ENCODE measurements at regions not wholly inside any gene's neighbourhood (a gene's known extent, or its start where the extent isn't known, plus 50 kb on each side); places are given as distances from the start of the nearest gene placed in this dataset.
A peak's percentile ranks its signal among the peaks of the same experiment; 100 is the strongest.
"Not testable (repeated sequence)": the region's sequence is repeated elsewhere in the genome, so short reads cannot be mapped to it uniquely, and the experiment has no call there.

- no peak overlapping the region for H3K27ac ChIP-seq
- no peak for ATAC-seq (replicated peaks in 6 of 8)
- H3K4me3 ChIP-seq, result no peak overlapping the region
- 86 to 100% (median 96%) methylated on average over 1 to 5 of the region's 5 CpGs; no CpG with 5 or more reads in 4 of the 10 experiments for WGBS, 10 experiments
- in situ Hi-C loops (cut with MboI; ENCODE audit: low pct_unique_long_range_greater_than_20kb in 2 of 9, low sequenced_read_pairs in 9 of 9, unreplicated experiment in 9 of 9), result no loop called here
- no peaks in the 10 kb centered on the region for H3K4me1 ChIP-seq (replicated peaks in 1 of 2)
These were observed 208.6 kb downstream of the MOXD1 start for GRCh38 chr6:132192631-132193030.

GRCh38 chr6:132190815-132191175, 210.5 kb downstream of the MOXD1 start:
- peak in 2 of 8 experiments; percentile 33 for ATAC-seq (replicated peaks in 6 of 8)
- no peaks in the 10 kb centered on the region for H3K4me1 ChIP-seq (replicated peaks in 1 of 2)
- H3K4me3 ChIP-seq, result no peak overlapping the region
- H3K27ac ChIP-seq, result no peak overlapping the region
- in situ Hi-C loops (cut with MboI; ENCODE audit: low pct_unique_long_range_greater_than_20kb in 2 of 9, low sequenced_read_pairs in 9 of 9, unreplicated experiment in 9 of 9), result no loop called here
- 0 to 100% (median 70%) methylated on average over 2 to 3 of the region's 3 CpGs; no CpG with 5 or more reads in 1 of the 10 experiments for WGBS, 10 experiments

- in situ Hi-C loops (cut with MboI; ENCODE audit: low pct_unique_long_range_greater_than_20kb in 2 of 9, low sequenced_read_pairs in 9 of 9, unreplicated experiment in 9 of 9), result no loop called here
- no peaks in the 10 kb centered on the region for H3K4me1 ChIP-seq (replicated peaks in 1 of 2)
- no peak overlapping the region for H3K4me3 ChIP-seq
- WGBS, 10 experiments, result 15 to 100% (median 73%) methylated on average over 1 to 4 of the region's 4 CpGs
- H3K27ac ChIP-seq, result no peak overlapping the region
- ATAC-seq (replicated peaks in 6 of 8), result peak in 1 of 8 experiments; percentile 23
These were observed 211.0 kb downstream of the MOXD1 start for GRCh38 chr6:132190097-132190814.

DNA sequence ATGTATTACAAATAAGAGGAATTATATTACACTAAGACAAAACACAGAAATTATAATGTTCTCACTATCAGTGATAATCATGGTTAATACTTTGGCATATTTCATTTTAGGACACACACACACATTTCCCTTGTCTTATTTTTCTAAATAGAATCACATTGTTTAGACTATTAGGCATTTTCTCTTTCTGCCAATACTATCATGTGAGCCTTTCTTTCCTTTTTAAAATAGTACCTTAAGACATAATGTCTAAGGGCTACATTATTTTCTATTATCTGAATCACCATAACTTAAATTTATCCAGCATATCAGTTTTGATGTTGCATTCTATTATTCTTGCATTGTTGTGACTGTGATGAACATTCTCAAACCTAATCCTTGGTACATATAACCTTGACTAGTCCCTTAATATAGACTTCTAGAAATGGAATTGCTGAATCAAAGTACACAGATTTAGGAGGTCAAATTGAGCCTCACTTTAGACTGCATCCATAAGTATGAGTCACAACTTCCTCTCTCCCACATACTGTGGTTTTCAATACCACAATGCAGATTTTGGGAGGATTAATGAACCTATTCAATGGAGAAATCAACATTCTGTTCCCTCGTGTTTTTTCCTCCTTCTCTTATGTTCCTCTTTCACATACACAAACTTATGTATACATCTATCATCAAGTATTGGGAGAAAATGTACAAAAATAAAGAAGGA, 212.6 kb downstream of the MOXD1 start:
- no peak overlapping the region for H3K27ac ChIP-seq
- WGBS, 10 experiments, result 0 to 80% (median 53%) methylated on average over 1 of the region's 1 CpG; no CpG with 5 or more reads in 4 of the 10 experiments
- no peak overlapping the region for H3K4me3 ChIP-seq
- in situ Hi-C loops (cut with MboI; ENCODE audit: low pct_unique_long_range_greater_than_20kb in 2 of 9, low sequenced_read_pairs in 9 of 9, unreplicated experiment in 9 of 9), result no loop called here
- ATAC-seq (replicated peaks in 6 of 8), result peak in 2 of 8 experiments; percentile 87 to 89
- no peaks in the 10 kb centered on the region for H3K4me1 ChIP-seq (replicated peaks in 1 of 2)

DNA sequence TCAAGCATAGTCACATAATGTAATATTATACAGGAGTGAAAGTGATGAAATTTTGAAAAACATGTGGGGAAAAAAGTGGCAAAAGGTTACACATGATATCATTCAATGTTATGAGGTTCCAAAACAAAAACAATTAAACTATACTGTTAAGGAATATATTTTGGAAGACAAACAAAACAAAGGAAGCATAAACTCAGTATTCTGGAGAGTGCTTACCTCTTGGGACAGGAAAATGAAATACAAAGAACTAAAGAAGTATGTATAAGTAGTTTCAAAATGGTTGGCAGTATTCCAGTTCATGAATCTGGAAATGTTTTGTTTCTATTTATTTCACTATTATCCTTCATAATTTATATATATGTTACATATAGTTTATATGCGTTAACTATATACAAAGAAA, 213.5 kb downstream of the MOXD1 start:
- Histone ChIP-seq H3K4me3 (no peak overlapping the region), H3K27ac (no peak overlapping the region), H3K4me1 (replicated peaks in 1 of 2) (no peaks in the 10 kb centered on the region)
- in situ Hi-C loops (cut with MboI; ENCODE audit: low pct_unique_long_range_greater_than_20kb in 2 of 9, low sequenced_read_pairs in 9 of 9, unreplicated experiment in 9 of 9), result no loop called here
- WGBS, 10 experiments, result 33 to 100% (median 88%) methylated on average over 1 of the region's 1 CpG; no CpG with 5 or more reads in 4 of the 10 experiments
- ATAC-seq (replicated peaks in 6 of 8), result no peak

DNA sequence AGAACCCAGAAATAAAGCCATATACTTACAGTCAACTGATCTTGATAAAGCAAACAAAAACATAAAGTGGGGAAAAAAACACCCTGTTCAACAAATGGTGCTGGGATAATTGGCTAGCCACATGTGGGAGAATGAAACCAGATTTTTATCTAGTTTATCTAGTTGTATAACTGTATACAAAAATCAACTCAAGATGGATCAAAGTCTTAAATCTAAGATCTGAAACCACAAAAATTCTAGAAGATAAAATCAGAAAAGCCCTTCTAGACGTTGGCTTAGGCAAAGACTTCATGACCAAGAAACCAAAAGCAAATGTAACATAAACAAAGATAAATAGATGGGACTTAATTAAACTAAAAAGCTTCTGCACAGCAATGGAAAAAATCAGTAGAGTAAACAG, 216.3 kb downstream of the MOXD1 start:
- H3K4me1 ChIP-seq (replicated peaks in 1 of 2); ATAC-seq (replicated peaks in 6 of 8); in situ Hi-C loops (cut with MboI; ENCODE audit: low pct_unique_long_range_greater_than_20kb in 2 of 9, low sequenced_read_pairs in 9 of 9, unreplicated experiment in 9 of 9); H3K27ac ChIP-seq; H3K4me3 ChIP-seq: not testable (repeated sequence)
- WGBS, 10 experiments, result 0 to 89% (median 19%) methylated on average over 1 of the region's 1 CpG; no CpG with 5 or more reads in 2 of the 10 experiments

GRCh38 chr6:132179955-132180354, 221.3 kb downstream of the MOXD1 start:
- no peak for ATAC-seq (replicated peaks in 6 of 8)

GRCh38 chr6:132174919-132175318, 223.7 kb upstream of the CCN2 start:
- no peak overlapping the region for H3K4me3 ChIP-seq
- WGBS, 10 experiments, result 71 to 100% (median 95%) methylated on average over 1 to 2 of the region's 3 CpGs; no CpG with 5 or more reads in 5 of the 10 experiments
- H3K27ac ChIP-seq, result no peak overlapping the region
- no peak for ATAC-seq (replicated peaks in 6 of 8)
- in situ Hi-C loops (cut with MboI; ENCODE audit: low pct_unique_long_range_greater_than_20kb in 2 of 9, low sequenced_read_pairs in 9 of 9, unreplicated experiment in 9 of 9), result no loop called here
- H3K4me1 ChIP-seq (replicated peaks in 1 of 2), result peaks cover 2 to 6% of the 10 kb centered on the region in 2 donors

More at GRCh38 chr6:132179955-132180354, 221.3 kb downstream of the MOXD1 start:
- Histone ChIP-seq H3K4me1 (replicated peaks in 1 of 2) (no peaks in the 10 kb centered on the region), H3K4me3 (no peak overlapping the region), H3K27ac (no peak overlapping the region)
- WGBS, 10 experiments, result 14 to 81% (median 74%) methylated on average over 1 to 3 of the region's 3 CpGs; no CpG with 5 or more reads in 6 of the 10 experiments
- in situ Hi-C loops (cut with MboI; ENCODE audit: low pct_unique_long_range_greater_than_20kb in 2 of 9, low sequenced_read_pairs in 9 of 9, unreplicated experiment in 9 of 9), result no loop called here

DNA sequence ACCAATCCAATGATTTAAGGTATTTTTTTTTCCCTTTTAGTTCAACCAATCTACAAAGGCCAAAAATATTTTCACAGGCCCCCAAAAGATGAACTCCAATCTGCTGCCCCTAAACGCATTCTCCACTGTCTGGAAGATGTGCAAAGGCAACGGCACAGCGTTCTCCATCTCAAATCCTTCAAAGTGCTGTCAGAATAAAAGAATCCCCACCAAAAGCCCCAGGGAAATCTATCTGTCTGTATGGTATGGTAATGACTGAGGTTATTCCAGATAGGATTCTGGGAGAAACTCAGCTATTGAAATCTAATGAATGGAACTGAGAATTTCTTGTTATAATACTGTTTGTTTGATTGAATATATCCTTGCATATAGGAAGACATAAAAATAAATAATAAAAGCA, 217.8 kb upstream of the CCN2 start:
- peaks cover 23 to 29% of the 10 kb centered on the region in 2 donors for H3K4me1 ChIP-seq (replicated peaks in 1 of 2)
- in situ Hi-C loops (cut with MboI; ENCODE audit: low pct_unique_long_range_greater_than_20kb in 2 of 9, low sequenced_read_pairs in 9 of 9, unreplicated experiment in 9 of 9), result loop anchor here in 1 of 9 experiments (10.0 kb wide), 1 partner anchor 214 kb away; the partner anchor contains the start of gene CCN2
- peak in 5 of 8 experiments; percentile 31 to 66 (median 60) for ATAC-seq (replicated peaks in 6 of 8)
- H3K4me3 ChIP-seq, result no peak overlapping the region
- H3K27ac ChIP-seq, result peak overlapping the region in 1 of 2 donors; percentile 69
- WGBS, 10 experiments, result 0 to 100% (median 39%) methylated on average over 1 to 3 of the region's 3 CpGs; no CpG with 5 or more reads in 4 of the 10 experiments

DNA sequence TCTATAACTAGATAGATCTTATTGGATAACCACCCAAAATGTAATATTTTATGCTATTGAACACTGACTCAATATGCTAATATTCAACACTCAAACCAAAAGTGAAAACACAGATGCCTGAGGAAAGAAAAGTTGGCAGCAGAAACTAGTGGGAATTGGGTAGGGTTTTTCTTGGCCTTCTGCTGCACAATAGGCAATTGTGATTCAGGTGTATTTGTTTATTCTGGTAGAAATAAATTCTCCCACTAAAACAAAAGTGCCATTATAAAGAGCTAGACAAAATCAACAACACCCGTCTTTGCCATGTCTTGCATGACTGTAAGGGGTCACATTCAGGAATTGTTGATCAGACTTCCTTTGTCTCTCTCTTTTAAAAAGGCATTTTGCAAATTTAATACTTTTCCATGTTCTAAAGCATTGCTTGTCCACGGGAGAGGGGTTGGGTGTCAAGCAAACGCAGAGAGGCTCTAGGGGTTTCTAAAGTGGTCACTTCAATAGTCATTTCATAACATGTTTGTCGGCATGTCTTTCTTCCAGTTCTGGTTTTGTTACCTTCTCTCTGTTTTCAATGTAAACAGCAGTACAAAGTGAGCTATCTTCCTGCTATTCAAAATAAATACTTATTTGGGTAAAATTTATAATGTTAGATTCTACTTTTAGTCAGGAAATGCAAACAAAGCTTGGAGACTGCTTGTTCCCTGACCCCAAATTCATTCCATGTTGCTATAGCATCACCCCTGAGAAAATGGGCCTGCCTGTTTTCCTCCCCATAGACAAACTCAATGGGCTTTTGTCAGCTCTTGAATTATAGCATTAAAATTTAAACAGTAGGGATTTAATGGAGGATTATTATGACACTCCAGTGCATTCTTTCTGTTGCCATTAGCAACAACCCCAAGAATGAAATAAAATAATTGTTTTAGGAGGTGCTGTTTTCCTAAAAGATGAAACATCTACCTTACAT, 217.0 kb upstream of the CCN2 start:
- in situ Hi-C loops (cut with MboI; ENCODE audit: low pct_unique_long_range_greater_than_20kb in 2 of 9, low sequenced_read_pairs in 9 of 9, unreplicated experiment in 9 of 9), result loop anchor here in 1 of 9 experiments (10.0 kb wide), 1 partner anchor 213 kb away; the partner anchor contains the start of gene CCN2
- ATAC-seq (replicated peaks in 6 of 8), result peak in 7 of 8 experiments; percentile 60 to 85 (median 81)
- no peak overlapping the region for H3K4me3 ChIP-seq
- peaks cover 23 to 29% of the 10 kb centered on the region in 2 donors for H3K4me1 ChIP-seq (replicated peaks in 1 of 2)
- 5 to 83% (median 18%) methylated on average over 2 to 4 of the region's 4 CpGs; no CpG with 5 or more reads in 3 of the 10 experiments for WGBS, 10 experiments
- peak overlapping the region; percentile 12 to 69 for H3K27ac ChIP-seq

GRCh38 chr6:132166526-132167051, 215.4 kb upstream of the CCN2 start:
- H3K4me1 ChIP-seq (replicated peaks in 1 of 2), result peaks cover 18 to 29% of the 10 kb centered on the region in 2 donors
- 11 to 100% (median 50%) methylated on average over 1 of the region's 1 CpG; no CpG with 5 or more reads in 1 of the 10 experiments for WGBS, 10 experiments
- H3K4me3 ChIP-seq, result no peak overlapping the region
- no peak overlapping the region for H3K27ac ChIP-seq
- in situ Hi-C loops (cut with MboI; ENCODE audit: low pct_unique_long_range_greater_than_20kb in 2 of 9, low sequenced_read_pairs in 9 of 9, unreplicated experiment in 9 of 9), result loop anchor here in 1 of 9 experiments (10.0 kb wide), 1 partner anchor 212 kb away; the partner anchor contains the start of gene CCN2
- ATAC-seq (replicated peaks in 6 of 8), result peak in 1 of 8 experiments; percentile 20

DNA sequence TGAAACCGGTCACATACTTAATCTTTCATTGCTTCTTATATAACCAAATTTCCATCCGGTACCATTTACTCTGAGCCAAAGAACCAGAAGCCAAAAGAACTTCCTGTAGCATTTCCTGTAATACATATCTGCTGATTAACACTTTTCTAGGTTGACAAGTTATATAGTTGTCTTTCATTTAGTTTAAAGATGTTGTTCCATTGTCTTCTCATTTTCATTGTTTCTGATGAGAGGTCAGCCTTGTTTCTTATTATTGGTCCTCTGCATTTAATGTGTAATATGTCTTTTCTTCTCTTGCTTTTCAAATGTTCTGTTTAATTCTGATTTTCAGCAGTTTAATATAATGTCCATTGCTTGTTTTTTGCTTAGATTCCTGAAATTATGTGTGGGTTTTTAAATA, 214.5 kb upstream of the CCN2 start:
- H3K4me3 ChIP-seq, result no peak overlapping the region
- peaks cover 18 to 27% of the 10 kb centered on the region in 2 donors for H3K4me1 ChIP-seq (replicated peaks in 1 of 2)
- WGBS, 10 experiments, result 87 to 100% (median 95%) methylated on average over 2 of the region's 2 CpGs
- no peak overlapping the region for H3K27ac ChIP-seq
- no peak for ATAC-seq (replicated peaks in 6 of 8)
- in situ Hi-C loops (cut with MboI; ENCODE audit: low pct_unique_long_range_greater_than_20kb in 2 of 9, low sequenced_read_pairs in 9 of 9, unreplicated experiment in 9 of 9), result loop anchor here in 1 of 9 experiments (10.0 kb wide), 1 partner anchor 211 kb away; the partner anchor contains the start of gene CCN2
